HepG2 (cell line): ENCODE measurements at regions not wholly inside any gene's neighbourhood (a gene's known extent, or its start where the extent isn't known, plus 50 kb on each side); places are given as distances from the start of the nearest gene placed in this dataset.

ENCODE experiments used
- CTCF ChIP-seq: sonication (generic); formaldehyde crosslinking; IDR thresholded peaks from 2 replicates; pipeline ENCODE4 v1.5.0; 2020; ENCODE audit warnings: mild to moderate bottlenecking, missing genetic modification reagents, moderate library complexity
- EP300 ChIP-seq, 3 experiments: sonication (generic) in 1 of 3; formaldehyde crosslinking in 1 of 3; IDR thresholded peaks; 2 replicates each; pipeline versions ENCODE4 v1.5.1 to v1.6.1; 2011 to 2020; ENCODE audit warnings: low read depth in 2 of 3, low read length in 2 of 3, borderline replicate concordance in 1 of 3, improper control_type of control experiment in 1 of 3, mild to moderate bottlenecking in 1 of 3, missing genetic modification reagents in 1 of 3, moderate library complexity in 1 of 3
- HNF4A ChIP-seq: sonication (generic); formaldehyde crosslinking; IDR thresholded peaks from 2 replicates; pipeline ENCODE4 v1.4.0; 2020; ENCODE audit warnings: missing genetic modification reagents
- MAX ChIP-seq: IDR thresholded peaks from 2 replicates; pipeline ENCODE4 v1.6.1; 2012; ENCODE audit warnings: inconsistent platforms
- MTF1 ChIP-seq: sonication (generic); formaldehyde crosslinking; IDR thresholded peaks from 2 replicates; pipeline ENCODE4 v1.5.0; 2020; ENCODE audit warnings: missing genetic modification reagents
- SMARCC2 ChIP-seq: fragments of 450-650 bp; IDR thresholded peaks from 2 replicates; pipeline ENCODE4 v1.6.1; 2017; ENCODE audit warnings: antibody characterized with exemption, mild to moderate bottlenecking
- ZBED4 ChIP-seq: sonication (generic); formaldehyde crosslinking; IDR thresholded peaks from 2 replicates; pipeline ENCODE4 v1.4.0; 2020; ENCODE audit warnings: missing genetic modification reagents, borderline replicate concordance
- ZNF788 ChIP-seq: sonication (generic); formaldehyde crosslinking; IDR thresholded peaks from 2 replicates; pipeline ENCODE4 v1.5.0; 2020; ENCODE audit warnings: mild to moderate bottlenecking, missing genetic modification reagents, borderline replicate concordance
- TF ChIP-seq, protein P1 (sequence below): sonication (generic); formaldehyde crosslinking; IDR thresholded peaks from 2 replicates; pipeline ENCODE4 v1.4.0; 2020; ENCODE audit warnings: missing genetic modification reagents, mild to moderate bottlenecking, borderline replicate concordance
- TF ChIP-seq, protein P2 (sequence below): sonication (generic); formaldehyde crosslinking; IDR thresholded peaks from 2 replicates; pipeline ENCODE4 v1.5.0; 2020; ENCODE audit warnings: mild to moderate bottlenecking, missing genetic modification reagents

DNA sequence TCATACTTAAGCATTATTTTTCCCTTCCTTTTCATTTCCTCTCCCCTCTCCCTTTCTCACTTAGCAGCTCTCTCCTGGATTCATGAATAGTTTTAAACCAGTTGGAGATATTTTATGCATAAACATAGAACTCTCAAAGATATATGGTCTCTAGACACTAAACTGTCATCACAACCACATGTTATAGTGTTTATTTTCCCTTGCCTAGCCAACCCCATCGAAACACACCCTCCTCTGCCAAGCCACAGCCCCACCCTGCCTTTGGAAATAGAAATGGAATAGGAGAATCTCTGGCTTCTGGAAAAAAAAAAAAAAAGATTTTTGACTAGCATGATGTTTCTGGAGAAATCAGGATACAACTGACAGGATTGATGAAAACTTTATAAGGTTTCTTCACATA is 64.8 kb upstream of the RBPJ start:
- no peak for TF ChIP-seq ZNF788 (CRISPR knock-in tag)
- TF ChIP-seq EP300 (IDR thresholded peaks at IDR 0.05; ENCODE audit: low read depth in 2 of 2, low read length in 2 of 2) = no peak
- TF ChIP-seq EP300 (CRISPR knock-in tag; IDR thresholded peaks at IDR 0.05; ENCODE audit: borderline replicate concordance) = no peak
- TF ChIP-seq, protein P1, sequence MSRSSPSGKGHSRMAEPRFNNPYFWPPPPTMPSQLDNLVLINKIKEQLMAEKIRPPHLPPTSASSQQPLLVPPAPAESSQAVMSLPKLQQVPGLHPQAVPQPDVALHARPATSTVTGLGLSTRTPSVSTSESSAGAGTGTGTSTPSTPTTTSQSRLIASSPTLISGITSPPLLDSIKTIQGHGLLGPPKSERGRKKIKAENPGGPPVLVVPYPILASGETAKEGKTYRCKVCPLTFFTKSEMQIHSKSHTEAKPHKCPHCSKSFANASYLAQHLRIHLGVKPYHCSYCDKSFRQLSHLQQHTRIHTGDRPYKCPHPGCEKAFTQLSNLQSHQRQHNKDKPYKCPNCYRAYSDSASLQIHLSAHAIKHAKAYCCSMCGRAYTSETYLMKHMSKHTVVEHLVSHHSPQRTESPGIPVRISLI = no peak
- TF ChIP-seq MAX = no peak
- no peak for TF ChIP-seq HNF4A
- TF ChIP-seq, protein P2, sequence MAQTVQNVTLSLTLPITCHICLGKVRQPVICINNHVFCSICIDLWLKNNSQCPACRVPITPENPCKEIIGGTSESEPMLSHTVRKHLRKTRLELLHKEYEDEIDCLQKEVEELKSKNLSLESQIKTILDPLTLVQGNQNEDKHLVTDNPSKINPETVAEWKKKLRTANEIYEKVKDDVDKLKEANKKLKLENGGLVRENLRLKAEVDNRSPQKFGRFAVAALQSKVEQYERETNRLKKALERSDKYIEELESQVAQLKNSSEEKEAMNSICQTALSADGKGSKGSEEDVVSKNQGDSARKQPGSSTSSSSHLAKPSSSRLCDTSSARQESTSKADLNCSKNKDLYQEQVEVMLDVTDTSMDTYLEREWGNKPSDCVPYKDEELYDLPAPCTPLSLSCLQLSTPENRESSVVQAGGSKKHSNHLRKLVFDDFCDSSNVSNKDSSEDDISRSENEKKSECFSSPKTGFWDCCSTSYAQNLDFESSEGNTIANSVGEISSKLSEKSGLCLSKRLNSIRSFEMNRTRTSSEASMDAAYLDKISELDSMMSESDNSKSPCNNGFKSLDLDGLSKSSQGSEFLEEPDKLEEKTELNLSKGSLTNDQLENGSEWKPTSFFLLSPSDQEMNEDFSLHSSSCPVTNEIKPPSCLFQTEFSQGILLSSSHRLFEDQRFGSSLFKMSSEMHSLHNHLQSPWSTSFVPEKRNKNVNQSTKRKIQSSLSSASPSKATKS (CRISPR knock-in tag) = no peak
- no peak for TF ChIP-seq SMARCC2
- no peak for TF ChIP-seq MTF1
- TF ChIP-seq ZBED4 (CRISPR knock-in tag) = no peak
- no peak for TF ChIP-seq CTCF (CRISPR knock-in tag)
